AG04449 (cell line): ENCODE measurements at regions not wholly inside any gene's neighbourhood (a gene's known extent, or its start where the extent isn't known, plus 50 kb on each side); places are given as distances from the start of the nearest gene placed in this dataset.

Experiments used
- CTCF ChIA-PET: fragments of 350-600 bp; formaldehyde crosslinking; extraction: SDS; loops from one replicate; lab custom pipeline; 2021; ENCODE audit warnings: antibody characterized with exemption; lab: Yijun Ruan, JAX
- POLR2A ChIA-PET: fragments of 400-600, 350-600 bp; formaldehyde crosslinking; extraction: SDS; loops from one replicate; lab custom pipeline; 2020; ENCODE audit warnings: antibody characterized with exemption, inconsistent platforms; lab: Yijun Ruan, JAX
- DNase-seq: peaks from one replicate; pipeline ENCODE4 v3.0.0-alpha.2; 2010; ENCODE audit warnings: low read depth, low spot score
- H3K4me3 ChIP-seq: 2 replicates; pipeline ENCODE4 v1.5.1; 2011; ENCODE audit warnings: low read depth, mild to moderate bottlenecking, control low read depth, low read length
- TF ChIP-seq, protein P1 (sequence below): IDR thresholded peaks from one replicate; pipeline ENCODE4 v1.5.1; 2011; ENCODE audit warnings: mild to moderate bottlenecking, moderate library complexity, low read length, control low read depth, inconsistent platforms; ENCODE audit not compliant: insufficient read depth; ENCODE audit errors: missing control alignments

GRCh38 chr14:104362761-104363605, 216.6 kb upstream of the C14orf180 start:
- ChIA-PET POLR2A (no interaction called here), CTCF (no interaction called here)
- no peak overlapping the region for H3K4me3 ChIP-seq
- TF ChIP-seq, protein P1, sequence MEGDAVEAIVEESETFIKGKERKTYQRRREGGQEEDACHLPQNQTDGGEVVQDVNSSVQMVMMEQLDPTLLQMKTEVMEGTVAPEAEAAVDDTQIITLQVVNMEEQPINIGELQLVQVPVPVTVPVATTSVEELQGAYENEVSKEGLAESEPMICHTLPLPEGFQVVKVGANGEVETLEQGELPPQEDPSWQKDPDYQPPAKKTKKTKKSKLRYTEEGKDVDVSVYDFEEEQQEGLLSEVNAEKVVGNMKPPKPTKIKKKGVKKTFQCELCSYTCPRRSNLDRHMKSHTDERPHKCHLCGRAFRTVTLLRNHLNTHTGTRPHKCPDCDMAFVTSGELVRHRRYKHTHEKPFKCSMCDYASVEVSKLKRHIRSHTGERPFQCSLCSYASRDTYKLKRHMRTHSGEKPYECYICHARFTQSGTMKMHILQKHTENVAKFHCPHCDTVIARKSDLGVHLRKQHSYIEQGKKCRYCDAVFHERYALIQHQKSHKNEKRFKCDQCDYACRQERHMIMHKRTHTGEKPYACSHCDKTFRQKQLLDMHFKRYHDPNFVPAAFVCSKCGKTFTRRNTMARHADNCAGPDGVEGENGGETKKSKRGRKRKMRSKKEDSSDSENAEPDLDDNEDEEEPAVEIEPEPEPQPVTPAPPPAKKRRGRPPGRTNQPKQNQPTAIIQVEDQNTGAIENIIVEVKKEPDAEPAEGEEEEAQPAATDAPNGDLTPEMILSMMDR: no peak
- DNase-seq: no peak

DNA sequence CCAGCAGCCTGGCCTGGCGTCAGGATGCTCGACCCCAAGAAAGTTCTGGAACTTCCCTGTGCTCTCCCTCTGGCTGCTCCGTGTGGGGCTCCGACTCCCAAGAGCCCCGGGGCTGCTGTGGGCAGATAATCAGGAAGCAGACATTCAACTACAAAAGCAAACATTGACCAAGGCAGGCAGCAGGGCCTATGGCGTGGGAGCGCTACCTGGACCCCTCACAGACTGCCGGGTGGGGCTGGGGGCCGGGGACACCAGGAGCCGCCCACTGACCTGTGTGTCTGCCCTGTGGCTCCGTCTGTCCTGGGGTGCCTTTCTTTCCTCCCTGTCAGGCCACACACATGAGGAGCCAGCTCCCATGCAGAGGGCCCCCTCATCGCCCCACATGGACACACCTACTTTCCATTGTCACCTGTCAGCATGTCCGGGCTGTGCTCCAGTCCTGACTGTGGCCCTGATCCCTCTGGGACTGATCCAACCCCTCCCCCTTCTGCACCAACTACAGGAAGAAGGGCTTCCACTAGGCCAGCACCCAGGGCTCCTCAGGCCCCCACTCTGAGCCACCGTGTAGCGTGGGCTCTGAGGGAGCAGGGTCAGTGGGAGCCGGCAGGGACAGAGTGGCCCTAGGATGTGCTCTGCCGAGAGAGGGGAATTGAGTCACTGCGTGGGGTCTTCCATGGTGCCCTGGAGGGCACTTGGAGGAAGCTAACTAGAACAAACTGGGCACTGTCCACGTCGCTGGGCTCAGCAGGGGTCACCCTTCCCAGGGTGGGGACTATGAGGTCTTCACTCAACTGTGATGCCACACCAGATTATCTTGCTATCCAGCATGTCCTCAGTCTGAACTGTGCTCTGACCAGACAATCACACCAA, 215.4 kb upstream of the C14orf180 start:
- POLR2A ChIA-PET: no interaction called here
- CTCF ChIA-PET: no interaction called here
- no peak for DNase-seq
- TF ChIP-seq, protein P1: no peak
- no peak overlapping the region for H3K4me3 ChIP-seq

- CTCF ChIA-PET: no interaction called here
These were observed 214.7 kb upstream of the C14orf180 start for GRCh38 chr14:104364830-104365229.

DNA sequence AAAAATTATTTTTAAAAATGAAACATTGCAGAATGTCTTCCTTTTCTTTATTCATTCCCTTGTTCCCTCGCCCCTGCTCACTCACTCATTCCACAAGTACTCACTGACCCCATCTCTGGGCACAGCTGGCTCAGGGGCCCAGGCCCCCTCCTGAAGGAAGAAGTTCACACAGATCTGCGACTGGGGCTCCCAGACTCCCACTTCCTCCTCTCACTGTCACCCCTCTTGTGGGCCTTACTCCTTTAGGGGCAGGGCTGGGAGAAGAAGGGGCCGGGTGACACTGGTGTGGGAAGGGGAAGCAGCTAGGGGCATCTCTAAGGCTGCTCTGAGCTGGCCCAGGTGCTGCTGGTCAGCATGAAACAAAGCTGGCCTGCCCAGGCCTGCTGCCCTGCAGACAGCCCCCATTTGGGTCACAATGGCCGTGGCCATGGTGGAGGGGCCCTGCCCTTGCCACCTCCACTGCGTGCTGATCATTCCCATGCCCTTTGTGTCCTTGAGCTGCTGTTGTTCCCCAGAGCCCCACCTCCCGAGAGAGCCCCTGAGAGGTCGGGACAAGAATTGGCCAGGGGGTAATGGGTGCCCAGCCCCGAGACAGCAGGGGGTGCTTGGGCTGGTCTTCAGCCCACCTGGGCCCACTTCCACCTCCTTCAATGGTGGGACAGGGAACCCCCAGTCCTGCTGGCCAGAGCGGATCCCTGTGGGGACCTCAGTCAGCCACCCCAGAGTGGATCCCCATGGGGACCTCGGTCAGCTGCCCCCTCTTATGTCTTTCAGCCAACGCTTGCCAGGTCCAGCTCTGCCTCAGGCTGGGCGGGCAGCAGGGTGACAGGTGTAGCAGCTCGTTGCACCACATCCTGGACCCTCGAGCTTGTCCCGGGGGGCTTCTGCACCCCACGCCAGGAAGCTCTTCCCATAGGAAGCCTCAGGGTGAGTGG, 212.4 kb upstream of the C14orf180 start:
- no peak overlapping the region for H3K4me3 ChIP-seq
- DNase-seq: no peak
- ChIA-PET POLR2A (no interaction called here), CTCF (no interaction called here)
- TF ChIP-seq, protein P1: no peak

More at GRCh38 chr14:104364830-104365229, 214.7 kb upstream of the C14orf180 start:
- DNase-seq: no peak
- H3K4me3 ChIP-seq: no peak overlapping the region
- TF ChIP-seq, protein P1: no peak
- POLR2A ChIA-PET: no interaction called here

- ChIA-PET POLR2A (no interaction called here), CTCF (no interaction called here)
- TF ChIP-seq, protein P1: no peak
- no peak overlapping the region for H3K4me3 ChIP-seq
- no peak for DNase-seq
These were observed 211.5 kb upstream of the C14orf180 start for GRCh38 chr14:104367866-104368750.
